Ovary (tissue), 3 donors: ENCODE measurements at regions not wholly inside any gene's neighbourhood (a gene's known extent, or its start where the extent isn't known, plus 50 kb on each side); places are given as distances from the start of the nearest gene placed in this dataset.

ENCODE experiments used
- EP300 ChIP-seq: sonication (generic); formaldehyde crosslinking; IDR thresholded peaks from one replicate; pipeline ENCODE4 v1.6.1; 2017; ENCODE audit warnings: antibody characterized with exemption
- POLR2A ChIP-seq: fragments of 450-650 bp; IDR thresholded peaks from one replicate; pipeline ENCODE4 v1.6.1; 2017; ENCODE audit warnings: antibody characterized with exemption, mild to moderate bottlenecking, moderate library complexity
- TF ChIP-seq, protein P1 (sequence below), 3 donors: fragments of 450-650 bp in 2 of 3; fragments of 200-600 bp in 1 of 3; IDR thresholded peaks; one replicate each; pipeline versions ENCODE4 v1.5.1 to v1.8.0; 2016 to 2022; ENCODE audit warnings: antibody characterized with exemption in 3 of 3, mild to moderate bottlenecking in 1 of 3
- donor health status: DM: no; HTN: no; CAD: no.

DNA sequence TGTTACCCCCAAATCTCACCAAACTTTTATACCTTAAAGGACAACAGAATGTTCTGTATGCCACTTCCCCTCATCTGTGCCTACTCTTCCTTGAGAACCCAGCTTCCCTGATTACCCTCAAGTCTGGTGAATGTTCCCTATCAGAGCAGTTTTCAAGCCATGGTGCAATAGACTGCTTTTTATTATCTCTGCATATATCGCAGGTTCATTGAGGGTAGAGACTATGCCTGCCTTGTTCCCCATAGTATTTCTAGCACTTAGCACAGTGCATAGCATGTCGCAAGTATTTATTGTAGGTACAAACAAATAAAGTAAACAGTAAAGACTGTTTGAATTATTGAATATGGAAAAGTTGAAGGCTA lies 146.6 kb downstream of the HAUS1 start:
- TF ChIP-seq POLR2A (no peak), EP300 (no peak)
- TF ChIP-seq, protein P1, sequence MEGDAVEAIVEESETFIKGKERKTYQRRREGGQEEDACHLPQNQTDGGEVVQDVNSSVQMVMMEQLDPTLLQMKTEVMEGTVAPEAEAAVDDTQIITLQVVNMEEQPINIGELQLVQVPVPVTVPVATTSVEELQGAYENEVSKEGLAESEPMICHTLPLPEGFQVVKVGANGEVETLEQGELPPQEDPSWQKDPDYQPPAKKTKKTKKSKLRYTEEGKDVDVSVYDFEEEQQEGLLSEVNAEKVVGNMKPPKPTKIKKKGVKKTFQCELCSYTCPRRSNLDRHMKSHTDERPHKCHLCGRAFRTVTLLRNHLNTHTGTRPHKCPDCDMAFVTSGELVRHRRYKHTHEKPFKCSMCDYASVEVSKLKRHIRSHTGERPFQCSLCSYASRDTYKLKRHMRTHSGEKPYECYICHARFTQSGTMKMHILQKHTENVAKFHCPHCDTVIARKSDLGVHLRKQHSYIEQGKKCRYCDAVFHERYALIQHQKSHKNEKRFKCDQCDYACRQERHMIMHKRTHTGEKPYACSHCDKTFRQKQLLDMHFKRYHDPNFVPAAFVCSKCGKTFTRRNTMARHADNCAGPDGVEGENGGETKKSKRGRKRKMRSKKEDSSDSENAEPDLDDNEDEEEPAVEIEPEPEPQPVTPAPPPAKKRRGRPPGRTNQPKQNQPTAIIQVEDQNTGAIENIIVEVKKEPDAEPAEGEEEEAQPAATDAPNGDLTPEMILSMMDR (IDR thresholded peaks at IDR 0.05): no peak
